ENCODE measurements at regions not wholly inside any gene's neighbourhood (a gene's known extent, or its start where the extent isn't known, plus 50 kb on each side); places are given as distances from the start of the nearest gene placed in this dataset.

GRCh38 chr4:14257903-14258302 is 630.4 kb upstream of the BOD1L1 start:
- TF ChIP-seq CTCF (IDR thresholded peaks at IDR 0.05) (no peak), POLR2A (IDR thresholded peaks at IDR 0.05) (no peak)
